ENCODE measurements at regions not wholly inside any gene's neighbourhood (a gene's known extent, or its start where the extent isn't known, plus 50 kb on each side); places are given as distances from the start of the nearest gene placed in this dataset.
A peak's percentile ranks its signal among the peaks of the same experiment; 100 is the strongest.

- H3K9me3 ChIP-seq (ENCODE audit: control insufficient read depth, insufficient read depth, low read length) = no peaks in the 10 kb centered on the region
- Mint-ChIP-seq H3K4me3 (no peak overlapping the region), H3K36me3 (no peaks in the 10 kb centered on the region), H3K9me3 (no peaks in the 10 kb centered on the region), H3K27ac (no peak overlapping the region), H3K4me1 (no peaks in the 10 kb centered on the region), H3K27me3 (ENCODE audit: low read depth in 2 of 2) (peaks cover 9 to 54% of the 10 kb centered on the region in 2 donors)
- H3K4me1 ChIP-seq (ENCODE audit: control insufficient read depth, insufficient read depth, low read length) = no peaks in the 10 kb centered on the region
- DNase-seq = no peak
- ATAC-seq = no peak
- 88% methylated on average over 1 of the region's 1 CpG for WGBS (ENCODE audit: insufficient coverage)
- intact Hi-C loops (cut with micrococcal nuclease) = loop anchor here (10.0 kb wide), 1 partner anchor 1422 kb away; no protein-coding TSS in a partner anchor
- TF ChIP-seq, protein P1, sequence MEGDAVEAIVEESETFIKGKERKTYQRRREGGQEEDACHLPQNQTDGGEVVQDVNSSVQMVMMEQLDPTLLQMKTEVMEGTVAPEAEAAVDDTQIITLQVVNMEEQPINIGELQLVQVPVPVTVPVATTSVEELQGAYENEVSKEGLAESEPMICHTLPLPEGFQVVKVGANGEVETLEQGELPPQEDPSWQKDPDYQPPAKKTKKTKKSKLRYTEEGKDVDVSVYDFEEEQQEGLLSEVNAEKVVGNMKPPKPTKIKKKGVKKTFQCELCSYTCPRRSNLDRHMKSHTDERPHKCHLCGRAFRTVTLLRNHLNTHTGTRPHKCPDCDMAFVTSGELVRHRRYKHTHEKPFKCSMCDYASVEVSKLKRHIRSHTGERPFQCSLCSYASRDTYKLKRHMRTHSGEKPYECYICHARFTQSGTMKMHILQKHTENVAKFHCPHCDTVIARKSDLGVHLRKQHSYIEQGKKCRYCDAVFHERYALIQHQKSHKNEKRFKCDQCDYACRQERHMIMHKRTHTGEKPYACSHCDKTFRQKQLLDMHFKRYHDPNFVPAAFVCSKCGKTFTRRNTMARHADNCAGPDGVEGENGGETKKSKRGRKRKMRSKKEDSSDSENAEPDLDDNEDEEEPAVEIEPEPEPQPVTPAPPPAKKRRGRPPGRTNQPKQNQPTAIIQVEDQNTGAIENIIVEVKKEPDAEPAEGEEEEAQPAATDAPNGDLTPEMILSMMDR (IDR thresholded peaks at IDR 0.05) = no peak
- peaks cover 3% of the 10 kb centered on the region for H3K27me3 ChIP-seq (ENCODE audit: control insufficient read depth, insufficient read depth, low read length)
- no peaks in the 10 kb centered on the region for H3K36me3 ChIP-seq (ENCODE audit: control insufficient read depth, insufficient read depth, low read length)
- no peak overlapping the region for H3K4me3 ChIP-seq (ENCODE audit: low read length)
- no peak overlapping the region for H3K27ac ChIP-seq (ENCODE audit: low read length)
Observed at GRCh38 chr17:65433157-65433556, 128.3 kb downstream of the AXIN2 start.

DNA sequence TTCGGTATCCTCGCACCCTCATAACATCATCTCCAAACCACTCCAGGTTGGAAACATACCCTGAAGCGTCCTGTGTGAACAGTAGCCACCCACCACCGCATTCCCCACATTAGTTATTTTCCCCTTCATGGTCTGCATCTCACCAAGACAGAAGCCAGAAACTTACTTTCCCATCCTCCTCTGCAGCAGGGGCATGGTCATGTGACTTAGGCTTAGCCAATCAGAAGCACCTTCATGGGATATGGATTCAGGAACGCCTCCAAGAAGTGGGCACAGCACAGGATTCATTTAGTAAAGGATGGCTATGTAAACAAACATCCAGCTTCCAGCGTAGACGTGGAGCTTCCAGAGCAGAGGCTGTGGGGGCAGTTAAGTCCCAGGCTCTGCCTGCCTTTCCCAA lies 130.3 kb downstream of the AXIN2 start:
- H3K27ac Mint-ChIP-seq = no peak overlapping the region
- H3K9me3 Mint-ChIP-seq = no peaks in the 10 kb centered on the region
- peaks cover 10 to 47% of the 10 kb centered on the region in 2 donors for H3K27me3 Mint-ChIP-seq (ENCODE audit: low read depth in 2 of 2)
- WGBS (ENCODE audit: insufficient coverage) = 91% methylated on average over 7 of the region's 7 CpGs
- no peaks in the 10 kb centered on the region for H3K36me3 ChIP-seq (ENCODE audit: control insufficient read depth, insufficient read depth, low read length)
- no peak for DNase-seq
- H3K4me1 Mint-ChIP-seq = no peaks in the 10 kb centered on the region
- ATAC-seq = no peak
- no peaks in the 10 kb centered on the region for H3K27me3 ChIP-seq (ENCODE audit: control insufficient read depth, insufficient read depth, low read length)
- no peak overlapping the region for H3K27ac ChIP-seq (ENCODE audit: low read length)
- no peaks in the 10 kb centered on the region for H3K9me3 ChIP-seq (ENCODE audit: control insufficient read depth, insufficient read depth, low read length)
- no peak overlapping the region for H3K4me3 Mint-ChIP-seq
- H3K36me3 Mint-ChIP-seq = no peaks in the 10 kb centered on the region
- intact Hi-C loops (cut with micrococcal nuclease) = loop anchor here (10.0 kb wide), 1 partner anchor 1424 kb away; no protein-coding TSS in a partner anchor
- no peaks in the 10 kb centered on the region for H3K4me1 ChIP-seq (ENCODE audit: control insufficient read depth, insufficient read depth, low read length)
- H3K4me3 ChIP-seq (ENCODE audit: low read length) = no peak overlapping the region
- TF ChIP-seq, protein P1 (IDR thresholded peaks at IDR 0.05) = no peak

GRCh38 chr17:65430209-65430833 lies 131.1 kb downstream of the AXIN2 start:
- Mint-ChIP-seq H3K27ac (no peak overlapping the region), H3K4me3 (no peak overlapping the region), H3K4me1 (no peaks in the 10 kb centered on the region), H3K27me3 (ENCODE audit: low read depth in 2 of 2) (peaks cover 13 to 42% of the 10 kb centered on the region in 2 donors), H3K9me3 (no peaks in the 10 kb centered on the region), H3K36me3 (no peaks in the 10 kb centered on the region)
- ATAC-seq (no peak), DNase-seq (peak in 1 of 2 donors; percentile 47)
- Histone ChIP-seq H3K9me3 (ENCODE audit: control insufficient read depth, insufficient read depth, low read length) (no peaks in the 10 kb centered on the region), H3K27me3 (ENCODE audit: control insufficient read depth, insufficient read depth, low read length) (no peaks in the 10 kb centered on the region), H3K27ac (ENCODE audit: low read length) (no peak overlapping the region), H3K36me3 (ENCODE audit: control insufficient read depth, insufficient read depth, low read length) (no peaks in the 10 kb centered on the region), H3K4me1 (ENCODE audit: control insufficient read depth, insufficient read depth, low read length) (no peaks in the 10 kb centered on the region), H3K4me3 (ENCODE audit: low read length) (no peak overlapping the region)
- TF ChIP-seq, protein P1 (IDR thresholded peaks at IDR 0.05) = no peak
- intact Hi-C loops (cut with micrococcal nuclease) = loop anchor here (10.0 kb wide), 1 partner anchor 1424 kb away; no protein-coding TSS in a partner anchor
- WGBS (ENCODE audit: insufficient coverage) = 74% methylated on average over 9 of the region's 9 CpGs

Measured in natural killer cell (primary cell).